Endothelial cell of umbilical vein (primary cell): ENCODE measurements at regions not wholly inside any gene's neighbourhood (a gene's known extent, or its start where the extent isn't known, plus 50 kb on each side); places are given as distances from the start of the nearest gene placed in this dataset.

Experiments used
- BruUV-seq: library from RNA; stranded (reverse); fragments of 400-500 nt; replicated peaks from 2 replicates; lab custom pipeline; 2021; lab: Mats Ljungman, UMichigan
- CTCF ChIA-PET: fragments of 300-600, 350-600 bp; sonication (Branson Sonifier 250); formaldehyde crosslinking; loops from one replicate; lab custom pipeline; 2021; ENCODE audit warnings: antibody characterized with exemption, inconsistent platforms; lab: Charles Lee
- POLR2A ChIA-PET: fragments of 300-600, 350-600 bp; sonication (Branson Sonifier 250); formaldehyde crosslinking; loops from one replicate; lab custom pipeline; 2021; ENCODE audit warnings: antibody characterized with exemption, inconsistent platforms; lab: Charles Lee
- DNase-seq: peaks from one replicate; pipeline ENCODE4 v3.0.0-alpha.2; 2011; ENCODE audit warnings: low read depth, low spot score
- FAIRE-seq: peaks from 2 replicates; lab custom pipeline; 2011; peaks lifted over from hg19 to GRCh38; lab: Jason Lieb, UNC
- H2AFZ ChIP-seq: 2 replicates; pipeline ENCODE4 v1.6.0; 2012; ENCODE audit warnings: low read depth, low read length, control low read depth, inconsistent platforms
- H3K27ac ChIP-seq: 2 replicates; pipeline ENCODE4 v1.5.1; 2011; ENCODE audit warnings: low read depth, mild to moderate bottlenecking, control low read depth, low read length, moderate library complexity; ENCODE audit not compliant: insufficient read depth
- H3K27me3 ChIP-seq, 2 experiments: 2 replicates each; pipeline versions ENCODE4 v1.6.0 to v1.6.1; 2011; ENCODE audit warnings: low read length in 2 of 2, mixed read lengths in 1 of 2; ENCODE audit not compliant: control insufficient read depth in 2 of 2, insufficient read depth in 2 of 2
- H3K36me3 ChIP-seq, 2 experiments: 2 replicates in 1 of 2; 3 replicates in 1 of 2; pipeline ENCODE4 v1.5.1; 2011; ENCODE audit warnings: low read length in 2 of 2, mild to moderate bottlenecking in 1 of 2, moderate library complexity in 1 of 2; ENCODE audit not compliant: control insufficient read depth in 2 of 2, insufficient read depth in 2 of 2; ENCODE audit errors: extremely low read depth in 1 of 2
- H3K4me1 ChIP-seq: 3 replicates; pipeline ENCODE4 v1.5.1; 2011; ENCODE audit warnings: mild to moderate bottlenecking, low read length; ENCODE audit not compliant: control insufficient read depth, insufficient read depth; ENCODE audit errors: extremely low read depth
- H3K4me2 ChIP-seq: 2 replicates; pipeline ENCODE4 v1.6.1; 2011; ENCODE audit warnings: low read length, control low read depth, mixed read lengths; ENCODE audit not compliant: insufficient read depth
- H3K4me3 ChIP-seq, 3 experiments: fragments of 200-600 bp in 1 of 3; sonication (generic), shearing (Covaris generic) in 1 of 3; replicated peaks in 1 of 3; 2 replicates each; pipeline ENCODE4 v1.5.1; 2011 to 2016; ENCODE audit warnings: control low read depth in 3 of 3, low read length in 3 of 3, mild to moderate bottlenecking in 2 of 3, inconsistent platforms in 1 of 3, low read depth in 1 of 3, moderate library complexity in 1 of 3; ENCODE audit not compliant: insufficient read depth in 1 of 3
- H3K79me2 ChIP-seq: 2 replicates; pipeline ENCODE4 v1.6.0; 2012; ENCODE audit warnings: low read length, inconsistent platforms; ENCODE audit not compliant: control insufficient read depth, insufficient read depth
- H3K9ac ChIP-seq: replicated peaks from 2 replicates; pipeline ENCODE3; 2011; ENCODE audit warnings: low read length, control low read depth; ENCODE audit not compliant: insufficient read depth; ENCODE audit errors: extremely low read depth
- H3K9me1 ChIP-seq: replicated peaks from 3 replicates; pipeline ENCODE4 v1.6.0; 2011; ENCODE audit warnings: mild to moderate bottlenecking, low read length; ENCODE audit not compliant: control insufficient read depth, insufficient read depth; ENCODE audit errors: extremely low read depth
- H3K9me3 ChIP-seq: replicated peaks from 2 replicates; pipeline ENCODE4 v1.5.1; 2012; ENCODE audit warnings: low read length, inconsistent platforms; ENCODE audit not compliant: control insufficient read depth, insufficient read depth
- H4K20me1 ChIP-seq: replicated peaks from 2 replicates; pipeline ENCODE3; 2011; ENCODE audit warnings: mild to moderate bottlenecking, low read length; ENCODE audit not compliant: control insufficient read depth, insufficient read depth; ENCODE audit errors: extremely low read depth
- EZH2 ChIP-seq: IDR thresholded peaks from 2 replicates; pipeline ENCODE4 v1.6.1; 2012; ENCODE audit warnings: borderline replicate concordance, low read depth, mild to moderate bottlenecking, moderate library complexity, low read length, inconsistent platforms; ENCODE audit not compliant: severe bottlenecking
- FOS ChIP-seq: IDR thresholded peaks from 2 replicates; pipeline ENCODE4 v1.6.1; 2011; ENCODE audit warnings: mild to moderate bottlenecking, low read length, moderate library complexity, borderline replicate concordance; ENCODE audit not compliant: insufficient read depth
- GATA2 ChIP-seq: IDR thresholded peaks from 2 replicates; pipeline ENCODE4 v1.7.0; 2011; ENCODE audit warnings: low read depth, mild to moderate bottlenecking, moderate library complexity, mixed read lengths, low read length; ENCODE audit not compliant: insufficient read length, insufficient read depth
- JUN ChIP-seq: IDR thresholded peaks from 2 replicates; pipeline ENCODE4 v1.6.1; 2011; ENCODE audit warnings: borderline replicate concordance, low read depth; ENCODE audit not compliant: insufficient read length, insufficient read depth
- MYC ChIP-seq: IDR thresholded peaks from one replicate; pipeline ENCODE4 v1.6.1; 2011; ENCODE audit warnings: mild to moderate bottlenecking, low read depth, low read length
- POLR2A ChIP-seq: IDR thresholded peaks from 2 replicates; pipeline ENCODE4 v1.6.1; 2012; ENCODE audit warnings: low read depth, mild to moderate bottlenecking, control low read depth, low read length
- POLR2AphosphoS5 ChIP-seq: IDR thresholded peaks from 2 replicates; pipeline ENCODE4 v1.6.1; 2012; ENCODE audit warnings: low read depth, mild to moderate bottlenecking, control low read depth, low read length, moderate library complexity; ENCODE audit not compliant: insufficient read depth
- dilution Hi-C: fragments of 300-500 bp; cut with MboI; formaldehyde crosslinking; loops from one replicate; pipeline ENCODE4 v1.15.0; 2019; ENCODE audit warnings: low sequenced_read_pairs; ENCODE audit not compliant: extremely low pct_ligation_motif_present
- intact Hi-C: fragments of 100-400 bp; cut with micrococcal nuclease; formaldehyde crosslinking; loops from one replicate; pipeline ENCODE4 v1.10.0; 2022
- TF ChIP-seq, protein P1 (sequence below), 2 donors: IDR thresholded peaks; 1 replicate in 1 of 2; 2 replicates in 1 of 2; pipeline ENCODE4 v1.5.1; 2011; ENCODE audit warnings: low read length in 2 of 2, mild to moderate bottlenecking in 2 of 2, moderate library complexity in 2 of 2, control low read depth in 1 of 2, inconsistent platforms in 1 of 2, low read depth in 1 of 2; ENCODE audit not compliant: insufficient read depth in 1 of 2; ENCODE audit errors: extremely low read depth in 1 of 2
- TF ChIP-seq, protein P2 (sequence below): IDR thresholded peaks from 2 replicates; pipeline ENCODE4 v1.6.1; 2011; ENCODE audit not compliant: insufficient read depth, insufficient read length

GRCh38 chr10:65534771-65535170, 1391.1 kb upstream of the LRRTM3 start:
- BruUV-seq = no TSS peak
- H3K27me3 ChIP-seq = no peaks in the 10 kb centered on the region
- no peaks in the 10 kb centered on the region for H3K79me2 ChIP-seq
- no peaks in the 10 kb centered on the region for H3K4me1 ChIP-seq
- POLR2A ChIA-PET = no interaction called here
- FAIRE-seq (no peak), DNase-seq (no peak)
- H3K36me3 ChIP-seq = no peaks in the 10 kb centered on the region
- CTCF ChIA-PET = no interaction called here
- no peak overlapping the region for H3K4me2 ChIP-seq
- dilution Hi-C loops = no loop called here
- H4K20me1 ChIP-seq = no peaks in the 10 kb centered on the region
- TF ChIP-seq FOS = no peak
- TF ChIP-seq GATA2 = no peak
- no peak for TF ChIP-seq EZH2
- TF ChIP-seq POLR2AphosphoS5 = no peak
- no peak for TF ChIP-seq POLR2A
- TF ChIP-seq, protein P1, sequence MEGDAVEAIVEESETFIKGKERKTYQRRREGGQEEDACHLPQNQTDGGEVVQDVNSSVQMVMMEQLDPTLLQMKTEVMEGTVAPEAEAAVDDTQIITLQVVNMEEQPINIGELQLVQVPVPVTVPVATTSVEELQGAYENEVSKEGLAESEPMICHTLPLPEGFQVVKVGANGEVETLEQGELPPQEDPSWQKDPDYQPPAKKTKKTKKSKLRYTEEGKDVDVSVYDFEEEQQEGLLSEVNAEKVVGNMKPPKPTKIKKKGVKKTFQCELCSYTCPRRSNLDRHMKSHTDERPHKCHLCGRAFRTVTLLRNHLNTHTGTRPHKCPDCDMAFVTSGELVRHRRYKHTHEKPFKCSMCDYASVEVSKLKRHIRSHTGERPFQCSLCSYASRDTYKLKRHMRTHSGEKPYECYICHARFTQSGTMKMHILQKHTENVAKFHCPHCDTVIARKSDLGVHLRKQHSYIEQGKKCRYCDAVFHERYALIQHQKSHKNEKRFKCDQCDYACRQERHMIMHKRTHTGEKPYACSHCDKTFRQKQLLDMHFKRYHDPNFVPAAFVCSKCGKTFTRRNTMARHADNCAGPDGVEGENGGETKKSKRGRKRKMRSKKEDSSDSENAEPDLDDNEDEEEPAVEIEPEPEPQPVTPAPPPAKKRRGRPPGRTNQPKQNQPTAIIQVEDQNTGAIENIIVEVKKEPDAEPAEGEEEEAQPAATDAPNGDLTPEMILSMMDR (IDR thresholded peaks at IDR 0.05; ENCODE audit: extremely low read depth in 1 of 2, insufficient read depth in 1 of 2, low read depth in 1 of 2, low read length in 2 of 2) = no peak
- no peak for TF ChIP-seq JUN
- TF ChIP-seq, protein P2, sequence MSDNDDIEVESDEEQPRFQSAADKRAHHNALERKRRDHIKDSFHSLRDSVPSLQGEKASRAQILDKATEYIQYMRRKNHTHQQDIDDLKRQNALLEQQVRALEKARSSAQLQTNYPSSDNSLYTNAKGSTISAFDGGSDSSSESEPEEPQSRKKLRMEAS = no peak
- no peak for TF ChIP-seq MYC
- H3K4me3 ChIP-seq = no peak overlapping the region
- H3K9me1 ChIP-seq = no peaks in the 10 kb centered on the region
- no peak overlapping the region for H2AFZ ChIP-seq
- no peak overlapping the region for H3K27ac ChIP-seq
- no peak overlapping the region for H3K9ac ChIP-seq
- intact Hi-C loops = no loop called here
- H3K9me3 ChIP-seq = no peaks in the 10 kb centered on the region
